DOHH2 (cell line): ENCODE measurements at regions not wholly inside any gene's neighbourhood (a gene's known extent, or its start where the extent isn't known, plus 50 kb on each side); places are given as distances from the start of the nearest gene placed in this dataset.

Experiments used
- H3F3A ChIP-seq: fragments of 200-600 bp; sonication (generic), shearing (Covaris generic); 2 replicates; pipeline ENCODE4 v1.6.0; 2016; ENCODE audit warnings: antibody characterized with exemption, mild to moderate bottlenecking; ENCODE audit not compliant: control insufficient read depth, insufficient read depth
- H3K27ac ChIP-seq: fragments of 200-600 bp; sonication (generic); 2 replicates; pipeline ENCODE4 v1.5.1; 2014; ENCODE audit warnings: low read depth, mild to moderate bottlenecking, low read length, moderate library complexity
- H3K27me3 ChIP-seq: fragments of 200-600 bp; sonication (generic); 2 replicates; pipeline ENCODE4 v1.6.1; 2014; ENCODE audit warnings: mild to moderate bottlenecking, low read length, mixed read lengths; ENCODE audit not compliant: control insufficient read depth
- H3K36me3 ChIP-seq: fragments of 200-600 bp; sonication (generic); 2 replicates; pipeline ENCODE4 v1.6.1; 2014; ENCODE audit warnings: mild to moderate bottlenecking, low read length, moderate library complexity, mixed read lengths; ENCODE audit not compliant: control insufficient read depth
- H3K4me1 ChIP-seq: fragments of 200-600 bp; sonication (generic); 2 replicates; pipeline ENCODE4 v1.6.1; 2014; ENCODE audit warnings: mild to moderate bottlenecking, low read length, mixed read lengths; ENCODE audit not compliant: control insufficient read depth
- H3K4me2 ChIP-seq: fragments of 200-600 bp; sonication (generic); 2 replicates; pipeline ENCODE4 v1.6.0; 2014; ENCODE audit warnings: mild to moderate bottlenecking, low read length, moderate library complexity
- H3K4me3 ChIP-seq: fragments of 200-600 bp; sonication (generic); 2 replicates; pipeline ENCODE4 v1.5.1; 2014; ENCODE audit warnings: mild to moderate bottlenecking, low read length, mixed read lengths
- H3K79me2 ChIP-seq: fragments of 200-600 bp; sonication (generic); 2 replicates; pipeline ENCODE4 v1.6.1; 2014; ENCODE audit warnings: mild to moderate bottlenecking, low read length, mixed read lengths; ENCODE audit not compliant: control insufficient read depth
- H3K9me2 ChIP-seq: fragments of 200-600 bp; sonication (generic); replicated peaks from 2 replicates; pipeline ENCODE4 v1.6.1; 2014; ENCODE audit warnings: mild to moderate bottlenecking, low read length, mixed read lengths; ENCODE audit not compliant: control insufficient read depth
- H3K9me3 ChIP-seq: fragments of 200-600 bp; sonication (generic); 2 replicates; pipeline ENCODE4 v1.6.1; 2014; ENCODE audit warnings: antibody characterized with exemption, low read length, mixed read lengths; ENCODE audit not compliant: control insufficient read depth, insufficient read depth
- H4K20me1 ChIP-seq: fragments of 200-600 bp; sonication (generic); 2 replicates; pipeline ENCODE4 v1.6.0; 2014; ENCODE audit warnings: low read depth, mild to moderate bottlenecking, antibody characterized with exemption, low read length, moderate library complexity; ENCODE audit not compliant: control insufficient read depth, insufficient read depth
- EZH2phosphoT487 ChIP-seq: fragments of 200-600 bp; sonication (generic); IDR thresholded peaks from 2 replicates; pipeline ENCODE4 v1.6.1; 2017; ENCODE audit warnings: borderline replicate concordance, mild to moderate bottlenecking, antibody characterized with exemption, low read length, moderate library complexity, mixed read lengths
- TF ChIP-seq, protein P1 (sequence below): fragments of 200-600 bp; sonication (generic); IDR thresholded peaks from one replicate; pipeline ENCODE4 v1.5.1; 2014; ENCODE audit warnings: antibody characterized with exemption, mild to moderate bottlenecking, low read depth, low read length; ENCODE audit not compliant: poor library complexity, severe bottlenecking

DNA sequence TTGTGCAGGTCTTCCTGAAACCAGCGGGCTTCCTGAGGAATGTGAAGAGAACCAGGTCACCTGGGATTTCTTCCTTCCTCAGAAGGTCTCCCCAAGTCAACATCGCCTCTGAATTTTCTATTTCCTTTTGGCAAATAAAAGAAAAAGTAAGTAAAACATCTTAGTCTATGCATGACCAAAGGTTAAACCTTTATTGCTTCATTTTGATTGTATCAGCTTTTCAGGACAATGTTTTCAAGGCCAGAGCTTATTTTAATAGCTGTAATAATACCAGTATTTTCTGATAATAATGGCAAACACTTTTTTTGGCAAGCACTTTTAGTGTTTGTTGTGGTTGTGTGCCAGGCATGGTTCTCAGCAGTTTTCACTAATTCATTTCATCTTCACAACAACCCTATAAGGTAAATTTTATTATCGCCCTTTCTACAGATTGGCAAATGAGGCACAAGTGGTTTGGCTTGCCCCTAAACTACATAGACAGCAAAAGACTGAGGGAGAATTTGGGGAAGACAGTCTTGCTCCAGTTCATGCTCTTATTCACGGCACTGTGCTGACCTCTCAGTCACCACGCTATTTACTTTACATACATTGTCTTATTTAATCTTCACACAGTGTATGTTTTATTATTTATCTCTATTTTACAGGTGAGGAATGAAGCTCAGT lies 110.4 kb downstream of the RPL22L1 start:
- H3K4me3 ChIP-seq, result no peak overlapping the region
- 0 out of 2 replicates have a peak, but pooled peaks cover 1% of the 10 kb centered on the region for H3K27me3 ChIP-seq
- no peaks in the 10 kb centered on the region for H4K20me1 ChIP-seq
- no peak overlapping the region for H3K27ac ChIP-seq
- H3K9me2 ChIP-seq, result no peaks in the 10 kb centered on the region
- no peaks in the 10 kb centered on the region for H3F3A ChIP-seq
- H3K4me2 ChIP-seq, result no peak overlapping the region
- TF ChIP-seq, protein P1, sequence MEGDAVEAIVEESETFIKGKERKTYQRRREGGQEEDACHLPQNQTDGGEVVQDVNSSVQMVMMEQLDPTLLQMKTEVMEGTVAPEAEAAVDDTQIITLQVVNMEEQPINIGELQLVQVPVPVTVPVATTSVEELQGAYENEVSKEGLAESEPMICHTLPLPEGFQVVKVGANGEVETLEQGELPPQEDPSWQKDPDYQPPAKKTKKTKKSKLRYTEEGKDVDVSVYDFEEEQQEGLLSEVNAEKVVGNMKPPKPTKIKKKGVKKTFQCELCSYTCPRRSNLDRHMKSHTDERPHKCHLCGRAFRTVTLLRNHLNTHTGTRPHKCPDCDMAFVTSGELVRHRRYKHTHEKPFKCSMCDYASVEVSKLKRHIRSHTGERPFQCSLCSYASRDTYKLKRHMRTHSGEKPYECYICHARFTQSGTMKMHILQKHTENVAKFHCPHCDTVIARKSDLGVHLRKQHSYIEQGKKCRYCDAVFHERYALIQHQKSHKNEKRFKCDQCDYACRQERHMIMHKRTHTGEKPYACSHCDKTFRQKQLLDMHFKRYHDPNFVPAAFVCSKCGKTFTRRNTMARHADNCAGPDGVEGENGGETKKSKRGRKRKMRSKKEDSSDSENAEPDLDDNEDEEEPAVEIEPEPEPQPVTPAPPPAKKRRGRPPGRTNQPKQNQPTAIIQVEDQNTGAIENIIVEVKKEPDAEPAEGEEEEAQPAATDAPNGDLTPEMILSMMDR, result no peak
- no peak for TF ChIP-seq EZH2phosphoT487
- no peaks in the 10 kb centered on the region for H3K9me3 ChIP-seq
- no peaks in the 10 kb centered on the region for H3K4me1 ChIP-seq
- H3K79me2 ChIP-seq, result no peaks in the 10 kb centered on the region
- H3K36me3 ChIP-seq, result no peaks in the 10 kb centered on the region

DNA sequence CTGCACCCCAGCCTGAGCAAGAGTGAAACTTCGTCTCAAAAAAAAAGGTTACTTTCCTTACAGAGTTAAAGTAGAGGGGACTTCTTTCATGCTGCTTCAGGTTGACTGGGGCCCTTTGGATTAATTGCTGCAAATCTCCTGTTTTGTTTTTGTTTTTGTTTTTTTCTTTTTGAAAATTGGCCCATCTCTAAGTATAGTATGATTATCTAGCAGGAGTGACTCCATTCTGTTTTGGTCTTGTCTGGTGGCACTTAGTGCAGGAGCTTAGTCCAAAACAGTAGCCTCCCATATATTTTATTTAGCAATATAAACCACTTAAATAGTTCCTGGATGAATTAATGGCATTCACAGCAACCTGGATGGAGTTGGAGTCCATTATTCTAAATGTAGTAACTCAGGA lies 113.0 kb downstream of the RPL22L1 start:
- H4K20me1 ChIP-seq, result no peaks in the 10 kb centered on the region
- H3K27me3 ChIP-seq, result peaks cover 13% of the 10 kb centered on the region
- H3K9me2 ChIP-seq, result no peaks in the 10 kb centered on the region
- H3K36me3 ChIP-seq, result no peaks in the 10 kb centered on the region
- H3K4me2 ChIP-seq, result no peak overlapping the region
- H3K79me2 ChIP-seq, result no peaks in the 10 kb centered on the region
- no peaks in the 10 kb centered on the region for H3K9me3 ChIP-seq
- TF ChIP-seq, protein P1, result no peak
- TF ChIP-seq EZH2phosphoT487, result no peak
- H3K4me1 ChIP-seq, result no peaks in the 10 kb centered on the region
- H3F3A ChIP-seq, result no peaks in the 10 kb centered on the region
- H3K27ac ChIP-seq, result no peak overlapping the region
- no peak overlapping the region for H3K4me3 ChIP-seq

DNA sequence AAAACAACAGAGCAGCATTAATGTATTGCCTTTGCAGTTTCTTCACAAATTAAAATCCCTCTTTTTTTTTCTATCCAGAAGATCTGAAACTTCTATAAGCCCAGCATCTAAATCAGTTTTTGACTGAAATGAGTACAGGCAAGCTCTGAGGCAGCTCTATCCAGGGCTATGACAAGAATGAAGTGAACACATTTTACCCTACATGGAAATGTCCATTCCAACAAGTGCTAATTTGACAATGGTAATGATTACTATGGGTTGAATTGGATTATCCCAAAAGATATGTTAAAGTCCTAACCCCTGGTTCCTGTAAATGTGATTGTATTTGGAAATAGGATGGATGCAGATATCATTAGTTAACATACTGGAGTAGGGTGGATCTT lies 115.7 kb downstream of the RPL22L1 start:
- Histone ChIP-seq H3K4me2 (no peak overlapping the region), H3K27ac (no peak overlapping the region), H3K27me3 (peaks cover 13% of the 10 kb centered on the region), H3K36me3 (no peaks in the 10 kb centered on the region), H3K9me3 (no peaks in the 10 kb centered on the region), H3K79me2 (no peaks in the 10 kb centered on the region), H3K9me2 (no peaks in the 10 kb centered on the region), H3K4me1 (no peaks in the 10 kb centered on the region), H3F3A (no peaks in the 10 kb centered on the region), H3K4me3 (no peak overlapping the region), H4K20me1 (no peaks in the 10 kb centered on the region)
- TF ChIP-seq, protein P1, result no peak
- TF ChIP-seq EZH2phosphoT487, result no peak
